Esophagus muscularis mucosa (tissue), 3 donors: ENCODE measurements at regions not wholly inside any gene's neighbourhood (a gene's known extent, or its start where the extent isn't known, plus 50 kb on each side); places are given as distances from the start of the nearest gene placed in this dataset.

Source experiments
- CTCF ChIP-seq, 3 experiments: fragments of 200-600 bp in 2 of 3; fragments of 450-650 bp in 1 of 3; sonication (generic) in 2 of 3; IDR thresholded peaks; one replicate each; pipeline ENCODE4 v1.5.1; 2017 to 2019; ENCODE audit warnings: antibody characterized with exemption in 3 of 3, mild to moderate bottlenecking in 2 of 3, moderate library complexity in 1 of 3
- EP300 ChIP-seq: sonication (generic); formaldehyde crosslinking; IDR thresholded peaks from one replicate; pipeline ENCODE4 v1.6.1; 2017; ENCODE audit warnings: antibody characterized with exemption

- TF ChIP-seq CTCF (IDR thresholded peaks at IDR 0.05) (no peak), EP300 (no peak)
These were observed 207.5 kb upstream of the FAM9B start for GRCh38 chrX:9241427-9241826.
